ENCODE measurements at regions not wholly inside any gene's neighbourhood (a gene's known extent, or its start where the extent isn't known, plus 50 kb on each side); places are given as distances from the start of the nearest gene placed in this dataset.
A peak's percentile ranks its signal among the peaks of the same experiment; 100 is the strongest.

GRCh38 chr1:24981631-24982005 lies 51.5 kb upstream of the RUNX3 start:
- DNase-seq = peak; percentile 29

- DNase-seq = no peak
Measured at GRCh38 chr1:24980836-24981630, 51.0 kb upstream of the RUNX3 start.
